Neural crest cell (in vitro differentiated cells): ENCODE measurements at regions not wholly inside any gene's neighbourhood (a gene's known extent, or its start where the extent isn't known, plus 50 kb on each side); places are given as distances from the start of the nearest gene placed in this dataset.

Source experiments
- DNase-seq: peaks from one replicate; pipeline ENCODE4 v3.0.0; 2021; ENCODE audit warnings: low read depth, mixed read lengths, low spot score
- H3K27ac Mint-ChIP-seq: one replicate; pipeline ENCODE4 v1.8.0; 2021; ENCODE audit warnings: mild to moderate bottlenecking, mixed read lengths; ENCODE audit not compliant: unreplicated experiment
- H3K27me3 Mint-ChIP-seq: 2 replicates; pipeline ENCODE4 v1.8.0; 2021; ENCODE audit warnings: low read depth, mild to moderate bottlenecking, mixed read lengths
- H3K36me3 Mint-ChIP-seq: 2 replicates; pipeline ENCODE4 v1.8.0; 2021; ENCODE audit warnings: low read depth, mild to moderate bottlenecking, mixed read lengths
- H3K4me1 Mint-ChIP-seq: 2 replicates; pipeline ENCODE4 v1.8.0; 2021; ENCODE audit warnings: mixed read lengths
- H3K4me3 Mint-ChIP-seq: one replicate; pipeline ENCODE4 v1.8.0; 2021; ENCODE audit warnings: mild to moderate bottlenecking, mixed read lengths
- H3K9me3 Mint-ChIP-seq: 2 replicates; pipeline ENCODE4 v1.8.0; 2021; ENCODE audit warnings: mixed read lengths
- TF ChIP-seq, protein P1 (sequence below): fragments of 200-600 bp; sonication (generic); conservative IDR thresholded peaks from 2 replicates; pipeline ENCODE4 v1.5.0; 2021; ENCODE audit warnings: antibody characterized with exemption, mild to moderate bottlenecking

DNA sequence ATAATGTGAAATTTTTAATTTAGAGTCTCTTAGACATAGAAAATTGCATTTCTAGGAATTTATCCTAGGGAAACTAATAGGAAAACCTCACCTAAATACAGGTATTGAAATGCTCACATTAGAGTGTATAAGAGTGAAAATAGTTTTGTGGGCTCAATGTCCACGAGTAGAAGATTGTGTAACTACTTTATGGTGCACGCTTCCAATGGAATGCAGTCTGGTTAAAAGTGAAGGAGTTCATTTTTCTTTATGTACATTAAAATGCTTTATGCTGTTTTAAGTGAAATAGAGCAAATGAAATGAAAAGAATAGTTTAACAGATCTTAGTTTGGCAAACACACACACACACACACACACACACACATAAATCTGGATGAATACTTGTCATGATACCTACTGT is 278.2 kb downstream of the USP25 start:
- Mint-ChIP-seq H3K36me3 (peaks cover 5% of the 10 kb centered on the region), H3K4me1 (peaks cover 6% of the 10 kb centered on the region), H3K27ac (no peak overlapping the region), H3K27me3 (no peaks in the 10 kb centered on the region), H3K9me3 (peaks cover 13% of the 10 kb centered on the region), H3K4me3 (no peak overlapping the region)
- no peak for DNase-seq
- TF ChIP-seq, protein P1, sequence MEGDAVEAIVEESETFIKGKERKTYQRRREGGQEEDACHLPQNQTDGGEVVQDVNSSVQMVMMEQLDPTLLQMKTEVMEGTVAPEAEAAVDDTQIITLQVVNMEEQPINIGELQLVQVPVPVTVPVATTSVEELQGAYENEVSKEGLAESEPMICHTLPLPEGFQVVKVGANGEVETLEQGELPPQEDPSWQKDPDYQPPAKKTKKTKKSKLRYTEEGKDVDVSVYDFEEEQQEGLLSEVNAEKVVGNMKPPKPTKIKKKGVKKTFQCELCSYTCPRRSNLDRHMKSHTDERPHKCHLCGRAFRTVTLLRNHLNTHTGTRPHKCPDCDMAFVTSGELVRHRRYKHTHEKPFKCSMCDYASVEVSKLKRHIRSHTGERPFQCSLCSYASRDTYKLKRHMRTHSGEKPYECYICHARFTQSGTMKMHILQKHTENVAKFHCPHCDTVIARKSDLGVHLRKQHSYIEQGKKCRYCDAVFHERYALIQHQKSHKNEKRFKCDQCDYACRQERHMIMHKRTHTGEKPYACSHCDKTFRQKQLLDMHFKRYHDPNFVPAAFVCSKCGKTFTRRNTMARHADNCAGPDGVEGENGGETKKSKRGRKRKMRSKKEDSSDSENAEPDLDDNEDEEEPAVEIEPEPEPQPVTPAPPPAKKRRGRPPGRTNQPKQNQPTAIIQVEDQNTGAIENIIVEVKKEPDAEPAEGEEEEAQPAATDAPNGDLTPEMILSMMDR: no peak

DNA sequence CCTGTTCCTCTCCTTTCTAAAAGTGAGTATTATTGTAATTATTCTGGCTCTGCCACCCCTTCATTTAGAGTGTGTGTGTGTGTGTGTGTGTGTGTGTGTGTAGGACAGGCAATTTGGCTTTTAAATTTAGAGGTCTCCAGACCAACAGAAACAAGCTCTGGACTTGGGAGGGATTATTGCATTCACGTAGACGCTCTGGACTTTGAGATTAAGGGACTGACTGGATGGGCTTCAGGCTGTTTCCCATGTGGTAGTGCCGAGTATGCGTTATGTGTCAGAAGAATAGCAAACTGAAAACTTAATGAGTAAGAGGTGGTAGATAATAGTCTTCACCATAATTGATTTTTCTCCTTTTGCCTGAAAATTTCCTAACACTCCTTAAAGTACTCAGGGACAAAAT is 281.9 kb downstream of the USP25 start:
- H3K4me3 Mint-ChIP-seq: no peak overlapping the region
- H3K27ac Mint-ChIP-seq: no peak overlapping the region
- peaks cover 6% of the 10 kb centered on the region for H3K4me1 Mint-ChIP-seq
- H3K27me3 Mint-ChIP-seq: no peaks in the 10 kb centered on the region
- peaks cover 11% of the 10 kb centered on the region for H3K9me3 Mint-ChIP-seq
- TF ChIP-seq, protein P1: no peak
- H3K36me3 Mint-ChIP-seq: peaks cover 5% of the 10 kb centered on the region
- no peak for DNase-seq

DNA sequence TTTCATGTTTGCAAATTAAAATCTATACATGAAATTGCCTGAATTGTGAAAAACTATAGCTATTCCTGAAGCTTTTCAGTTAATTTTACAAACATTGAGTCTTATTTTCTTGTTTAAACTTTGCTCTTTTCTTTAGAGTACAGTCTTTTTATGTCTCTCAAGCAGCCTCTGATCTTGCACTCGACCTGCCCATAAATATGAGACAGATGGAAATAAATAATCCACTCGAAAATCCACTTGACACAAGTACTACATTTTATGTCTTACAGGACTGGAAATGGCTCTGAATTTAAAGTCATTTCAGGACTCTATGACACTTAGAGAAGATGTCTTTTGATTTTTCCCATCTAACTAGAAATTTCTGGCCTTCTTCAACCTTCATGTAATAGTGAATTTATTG is 283.8 kb downstream of the USP25 start:
- Mint-ChIP-seq H3K27me3 (no peaks in the 10 kb centered on the region), H3K4me3 (no peak overlapping the region), H3K27ac (no peak overlapping the region), H3K4me1 (no peaks in the 10 kb centered on the region), H3K36me3 (peaks cover 5% of the 10 kb centered on the region), H3K9me3 (peaks cover 11% of the 10 kb centered on the region)
- DNase-seq: no peak
- TF ChIP-seq, protein P1: no peak

DNA sequence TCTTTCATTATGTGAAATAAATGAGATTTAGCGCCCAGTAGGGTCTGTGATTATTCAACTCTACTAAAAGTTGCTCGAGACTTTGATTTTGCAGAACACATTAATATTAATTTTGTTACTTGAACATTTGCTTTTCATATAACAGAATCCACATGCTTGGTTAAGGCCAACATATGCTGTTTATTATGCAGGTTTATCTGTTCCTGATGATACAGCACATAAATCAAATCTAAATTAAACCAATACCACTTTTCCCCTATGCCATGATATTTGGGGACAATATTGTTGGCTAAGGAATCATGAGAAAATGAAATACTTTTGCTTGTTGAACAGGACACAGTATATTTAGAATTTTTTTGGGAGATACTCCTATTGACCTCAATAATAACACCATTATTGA is 291.1 kb downstream of the USP25 start:
- TF ChIP-seq, protein P1: no peak
- peaks cover 8% of the 10 kb centered on the region for H3K9me3 Mint-ChIP-seq
- no peaks in the 10 kb centered on the region for H3K27me3 Mint-ChIP-seq
- H3K36me3 Mint-ChIP-seq: no peaks in the 10 kb centered on the region
- no peak overlapping the region for H3K4me3 Mint-ChIP-seq
- H3K27ac Mint-ChIP-seq: no peak overlapping the region
- no peaks in the 10 kb centered on the region for H3K4me1 Mint-ChIP-seq
- DNase-seq: no peak

DNA sequence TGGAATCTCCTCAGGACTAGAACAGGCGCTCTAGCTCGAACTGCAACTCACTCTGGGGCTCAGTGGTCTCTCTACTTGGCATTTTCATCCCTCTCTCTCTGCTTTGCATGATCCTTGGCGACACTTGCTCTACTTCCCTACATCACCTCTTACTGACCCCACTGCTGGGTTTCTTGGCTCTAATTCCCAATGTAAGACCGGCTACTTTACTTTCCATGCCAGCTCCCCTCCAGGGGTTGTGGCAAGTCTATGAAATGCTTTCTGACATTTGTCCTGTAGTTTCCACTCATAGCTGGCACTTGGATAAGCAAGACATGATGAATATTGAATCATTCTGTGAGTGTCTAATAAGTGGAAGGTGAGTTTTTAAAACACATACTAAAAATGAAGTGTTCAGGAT is 292.3 kb downstream of the USP25 start:
- TF ChIP-seq, protein P1: no peak
- H3K27me3 Mint-ChIP-seq: no peaks in the 10 kb centered on the region
- H3K4me1 Mint-ChIP-seq: no peaks in the 10 kb centered on the region
- no peak for DNase-seq
- no peak overlapping the region for H3K27ac Mint-ChIP-seq
- H3K4me3 Mint-ChIP-seq: no peak overlapping the region
- peaks cover 8% of the 10 kb centered on the region for H3K9me3 Mint-ChIP-seq
- no peaks in the 10 kb centered on the region for H3K36me3 Mint-ChIP-seq

DNA sequence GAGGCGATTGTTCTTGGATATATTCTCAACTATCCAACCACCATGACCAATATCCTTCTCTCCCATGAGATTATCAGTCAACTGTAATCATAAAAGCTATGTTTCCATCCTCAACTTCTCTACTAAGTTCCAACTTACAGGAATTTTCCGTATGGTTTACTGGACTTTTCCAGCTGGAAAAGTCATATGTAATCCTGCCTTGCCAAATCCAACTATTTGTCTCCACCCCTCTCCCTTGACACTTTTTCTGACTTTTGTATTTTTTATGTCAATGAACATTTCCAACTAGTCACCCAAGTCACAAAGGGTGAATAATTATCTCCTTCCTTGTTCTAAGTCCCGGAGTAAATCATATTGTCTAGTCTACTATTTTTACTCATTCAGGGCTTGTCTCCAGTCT is 293.1 kb downstream of the USP25 start:
- TF ChIP-seq, protein P1: no peak
- H3K4me3 Mint-ChIP-seq: no peak overlapping the region
- no peaks in the 10 kb centered on the region for H3K36me3 Mint-ChIP-seq
- no peak for DNase-seq
- H3K27ac Mint-ChIP-seq: no peak overlapping the region
- no peaks in the 10 kb centered on the region for H3K4me1 Mint-ChIP-seq
- H3K9me3 Mint-ChIP-seq: peaks cover 8% of the 10 kb centered on the region
- no peaks in the 10 kb centered on the region for H3K27me3 Mint-ChIP-seq
